CD4-positive, CD25-positive, alpha-beta regulatory T cell (primary cell): ENCODE measurements at regions not wholly inside any gene's neighbourhood (a gene's known extent, or its start where the extent isn't known, plus 50 kb on each side); places are given as distances from the start of the nearest gene placed in this dataset.

Experiments used
- ATAC-seq, 2 donors: fragments of 150-1000 bp; cut with Tn5 transposase; one replicate each; pipeline ENCODE4 v1.10.0; 2021; ENCODE audit warnings: low read depth in 2 of 2, moderate number of reproducible peaks in 2 of 2, moderate library complexity in 1 of 2
- DNase-seq, 3 donors: peaks; one replicate each; pipeline versions ENCODE4 v3.0.0 to v3.0.0-alpha.2; 2012 to 2022; ENCODE audit warnings: mixed read lengths in 1 of 3
- H3K27ac ChIP-seq: one replicate; pipeline ENCODE4 v1.7.0; 2013; ENCODE audit warnings: mild to moderate bottlenecking, low read length; ENCODE audit not compliant: insufficient read depth, poor library complexity, severe bottlenecking
- H3K27me3 ChIP-seq: one replicate; pipeline ENCODE4 v1.7.0; 2013; ENCODE audit warnings: low read length; ENCODE audit not compliant: control insufficient read depth, insufficient read depth
- H3K36me3 ChIP-seq: one replicate; pipeline ENCODE4 v1.7.0; 2013; ENCODE audit warnings: mild to moderate bottlenecking, low read length, moderate library complexity; ENCODE audit not compliant: control insufficient read depth, insufficient read depth
- H3K4me1 ChIP-seq: 2 replicates; pipeline ENCODE4 v1.7.0; 2013; ENCODE audit warnings: mild to moderate bottlenecking, low read length; ENCODE audit not compliant: insufficient read depth, control insufficient read depth, poor library complexity, severe bottlenecking
- H3K4me3 ChIP-seq: one replicate; pipeline ENCODE4 v1.7.0; 2013; ENCODE audit warnings: low read depth, mild to moderate bottlenecking, low read length, moderate library complexity
- H3K9me3 ChIP-seq, 2 experiments: 1 replicate in 1 of 2; 2 replicates in 1 of 2; pipeline ENCODE4 v1.7.0; 2013; ENCODE audit warnings: low read length in 2 of 2, mild to moderate bottlenecking in 1 of 2, moderate library complexity in 1 of 2; ENCODE audit not compliant: control insufficient read depth in 2 of 2
- H3K27ac Mint-ChIP-seq, 3 donors: one replicate each; pipeline ENCODE4 v1.8.0; 2020 to 2022; ENCODE audit warnings: mild to moderate bottlenecking in 3 of 3, mixed read lengths in 3 of 3, moderate library complexity in 2 of 3
- H3K27me3 Mint-ChIP-seq: one replicate; pipeline ENCODE4 v1.8.0; 2022; ENCODE audit warnings: mild to moderate bottlenecking, mixed read lengths
- H3K36me3 Mint-ChIP-seq: one replicate; pipeline ENCODE4 v1.8.0; 2020; ENCODE audit warnings: mixed read lengths
- H3K4me1 Mint-ChIP-seq, 4 donors: one replicate each; pipeline ENCODE4 v1.8.0; 2020 to 2022; ENCODE audit warnings: mixed read lengths in 4 of 4, mild to moderate bottlenecking in 1 of 4
- H3K4me3 Mint-ChIP-seq, 4 donors: one replicate each; pipeline ENCODE4 v1.8.0; 2020 to 2022; ENCODE audit warnings: mild to moderate bottlenecking in 4 of 4, mixed read lengths in 4 of 4, moderate library complexity in 3 of 4
- H3K9me3 Mint-ChIP-seq, 7 donors: one replicate each; pipeline ENCODE4 v1.8.0; 2020 to 2022; ENCODE audit warnings: mixed read lengths in 7 of 7, mild to moderate bottlenecking in 3 of 7, moderate library complexity in 2 of 7

- H3K9me3 Mint-ChIP-seq = peaks cover 0 to 7% (median 5%) of the 10 kb centered on the region in 7 donors
- Histone ChIP-seq H3K9me3 (no peaks in the 10 kb centered on the region), H3K4me3 (no peak overlapping the region), H3K27ac (no peak overlapping the region), H3K4me1 (no peaks in the 10 kb centered on the region), H3K27me3 (no peaks in the 10 kb centered on the region), H3K36me3 (no peaks in the 10 kb centered on the region)
- no peak for ATAC-seq
- no peak overlapping the region for H3K4me3 Mint-ChIP-seq
- no peaks in the 10 kb centered on the region for H3K27me3 Mint-ChIP-seq
- H3K27ac Mint-ChIP-seq = no peak overlapping the region
- no peaks in the 10 kb centered on the region for H3K36me3 Mint-ChIP-seq
- DNase-seq = no peak
- no peaks in the 10 kb centered on the region for H3K4me1 Mint-ChIP-seq
Measured at GRCh38 chr3:110589341-110589740, 482.3 kb upstream of the NECTIN3 start.

GRCh38 chr3:110593749-110594148 is 477.9 kb upstream of the NECTIN3 start:
- Histone ChIP-seq H3K4me1 (no peaks in the 10 kb centered on the region), H3K27ac (no peak overlapping the region), H3K9me3 (peaks cover 0 to 5% of the 10 kb centered on the region in 2 experiments), H3K36me3 (no peaks in the 10 kb centered on the region), H3K4me3 (no peak overlapping the region), H3K27me3 (no peaks in the 10 kb centered on the region)
- DNase-seq (no peak), ATAC-seq (no peak)
- no peak overlapping the region for H3K27ac Mint-ChIP-seq
- H3K27me3 Mint-ChIP-seq = no peaks in the 10 kb centered on the region
- H3K36me3 Mint-ChIP-seq = no peaks in the 10 kb centered on the region
- H3K4me3 Mint-ChIP-seq = no peak overlapping the region
- peaks cover 2 to 17% (median 5%) of the 10 kb centered on the region in 7 donors for H3K9me3 Mint-ChIP-seq
- no peaks in the 10 kb centered on the region for H3K4me1 Mint-ChIP-seq

- Mint-ChIP-seq H3K36me3 (no peaks in the 10 kb centered on the region), H3K9me3 (peaks cover 0 to 16% (median 4%) of the 10 kb centered on the region in 7 donors), H3K4me3 (no peak overlapping the region), H3K27ac (no peak overlapping the region), H3K4me1 (no peaks in the 10 kb centered on the region), H3K27me3 (peaks cover 4% of the 10 kb centered on the region)
- no peaks in the 10 kb centered on the region for H3K27me3 ChIP-seq
- no peak overlapping the region for H3K27ac ChIP-seq
- no peak overlapping the region for H3K4me3 ChIP-seq
- DNase-seq (no peak), ATAC-seq (no peak)
- H3K4me1 ChIP-seq = no peaks in the 10 kb centered on the region
- no peaks in the 10 kb centered on the region for H3K36me3 ChIP-seq
- H3K9me3 ChIP-seq = peaks cover 0 to 5% of the 10 kb centered on the region in 2 experiments
Measured at GRCh38 chr3:110598847-110599490, 472.6 kb upstream of the NECTIN3 start.

GRCh38 chr3:110608566-110608965 is 463.1 kb upstream of the NECTIN3 start:
- Mint-ChIP-seq H3K27me3 (peaks cover 7% of the 10 kb centered on the region), H3K36me3 (no peaks in the 10 kb centered on the region), H3K9me3 (peaks cover 0 to 3% (median 0%) of the 10 kb centered on the region in 7 donors)

GRCh38 chr3:110612045-110612444 is 459.6 kb upstream of the NECTIN3 start:
- no peak overlapping the region for H3K27ac ChIP-seq
- Mint-ChIP-seq H3K9me3 (peaks cover 0 to 2% (median 0%) of the 10 kb centered on the region in 7 donors), H3K36me3 (no peaks in the 10 kb centered on the region), H3K27me3 (no peaks in the 10 kb centered on the region), H3K4me3 (no peak overlapping the region), H3K4me1 (no peaks in the 10 kb centered on the region), H3K27ac (no peak overlapping the region)
- peaks cover 2% of the 10 kb centered on the region for H3K27me3 ChIP-seq
- no peaks in the 10 kb centered on the region for H3K36me3 ChIP-seq
- no peaks in the 10 kb centered on the region for H3K9me3 ChIP-seq
- H3K4me3 ChIP-seq = no peak overlapping the region
- DNase-seq (no peak), ATAC-seq (no peak)
- no peaks in the 10 kb centered on the region for H3K4me1 ChIP-seq

More at GRCh38 chr3:110608566-110608965, 463.1 kb upstream of the NECTIN3 start:
- ATAC-seq (no peak), DNase-seq (no peak)
- no peaks in the 10 kb centered on the region for H3K27me3 ChIP-seq
- no peak overlapping the region for H3K27ac ChIP-seq
- H3K9me3 ChIP-seq = no peaks in the 10 kb centered on the region
- H3K4me1 ChIP-seq = no peaks in the 10 kb centered on the region
- H3K4me3 ChIP-seq = no peak overlapping the region
- H3K27ac Mint-ChIP-seq = no peak overlapping the region
- H3K36me3 ChIP-seq = no peaks in the 10 kb centered on the region
- H3K4me1 Mint-ChIP-seq = no peaks in the 10 kb centered on the region
- H3K4me3 Mint-ChIP-seq = no peak overlapping the region

GRCh38 chr3:110614186-110614585 is 457.4 kb upstream of the NECTIN3 start:
- Histone ChIP-seq H3K36me3 (no peaks in the 10 kb centered on the region), H3K4me1 (no peaks in the 10 kb centered on the region), H3K4me3 (no peak overlapping the region), H3K27me3 (peaks cover 2% of the 10 kb centered on the region), H3K27ac (no peak overlapping the region), H3K9me3 (no peaks in the 10 kb centered on the region)
- Mint-ChIP-seq H3K27ac (no peak overlapping the region), H3K36me3 (no peaks in the 10 kb centered on the region), H3K4me1 (no peaks in the 10 kb centered on the region), H3K27me3 (no peaks in the 10 kb centered on the region), H3K4me3 (no peak overlapping the region), H3K9me3 (peaks cover 0 to 2% (median 0%) of the 10 kb centered on the region in 7 donors)
- DNase-seq (no peak), ATAC-seq (no peak)

- DNase-seq (no peak), ATAC-seq (no peak)
- Histone ChIP-seq H3K27ac (no peak overlapping the region), H3K36me3 (no peaks in the 10 kb centered on the region), H3K9me3 (no peaks in the 10 kb centered on the region), H3K27me3 (peaks cover 2% of the 10 kb centered on the region), H3K4me3 (no peak overlapping the region), H3K4me1 (no peaks in the 10 kb centered on the region)
- Mint-ChIP-seq H3K4me3 (no peak overlapping the region), H3K4me1 (no peaks in the 10 kb centered on the region), H3K36me3 (no peaks in the 10 kb centered on the region), H3K27me3 (no peaks in the 10 kb centered on the region), H3K9me3 (peaks cover 0 to 2% (median 0%) of the 10 kb centered on the region in 7 donors), H3K27ac (no peak overlapping the region)
Measured at GRCh38 chr3:110615454-110615853, 456.2 kb upstream of the NECTIN3 start.

- Histone ChIP-seq H3K4me1 (no peaks in the 10 kb centered on the region), H3K27ac (no peak overlapping the region), H3K4me3 (no peak overlapping the region), H3K9me3 (no peaks in the 10 kb centered on the region), H3K36me3 (no peaks in the 10 kb centered on the region), H3K27me3 (peaks cover 2% of the 10 kb centered on the region)
- Mint-ChIP-seq H3K27ac (no peak overlapping the region), H3K4me1 (no peaks in the 10 kb centered on the region), H3K27me3 (no peaks in the 10 kb centered on the region), H3K9me3 (peaks cover 0 to 2% (median 0%) of the 10 kb centered on the region in 7 donors), H3K4me3 (no peak overlapping the region), H3K36me3 (no peaks in the 10 kb centered on the region)
- ATAC-seq (no peak), DNase-seq (no peak)
Measured at GRCh38 chr3:110618512-110619226, 452.9 kb upstream of the NECTIN3 start.
